NCI-H2227 (cell line): ENCODE measurements at regions not wholly inside any gene's neighbourhood (a gene's known extent, or its start where the extent isn't known, plus 50 kb on each side); places are given as distances from the start of the nearest gene placed in this dataset.

Experiments used
- DNase-seq: peaks from one replicate; lab custom pipeline; 2025; ENCODE audit not compliant: unreplicated experiment; lab: John Stamatoyannopoulos, UW

DNA sequence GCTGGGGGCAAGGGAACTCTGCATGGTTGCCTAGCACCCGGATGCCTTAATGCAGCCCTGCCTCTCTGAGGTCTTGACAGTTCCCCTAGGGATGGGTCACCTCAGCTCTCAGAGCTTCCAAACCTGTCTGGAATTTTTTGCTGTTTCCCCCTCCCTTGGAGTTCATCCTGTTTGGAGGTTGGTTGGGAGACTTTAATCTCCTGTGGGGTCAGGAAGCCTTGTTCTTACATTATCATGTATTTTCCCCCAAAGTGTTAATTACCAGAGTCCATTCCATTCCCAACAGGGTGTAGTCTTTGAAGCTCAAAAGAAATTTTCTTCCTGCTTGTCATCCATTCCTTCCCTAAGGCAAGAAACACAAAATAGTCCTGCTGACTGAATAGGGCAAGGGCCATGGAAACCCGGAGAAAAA is 150.3 kb upstream of the SPRY4 start:
- no peak for DNase-seq

DNA sequence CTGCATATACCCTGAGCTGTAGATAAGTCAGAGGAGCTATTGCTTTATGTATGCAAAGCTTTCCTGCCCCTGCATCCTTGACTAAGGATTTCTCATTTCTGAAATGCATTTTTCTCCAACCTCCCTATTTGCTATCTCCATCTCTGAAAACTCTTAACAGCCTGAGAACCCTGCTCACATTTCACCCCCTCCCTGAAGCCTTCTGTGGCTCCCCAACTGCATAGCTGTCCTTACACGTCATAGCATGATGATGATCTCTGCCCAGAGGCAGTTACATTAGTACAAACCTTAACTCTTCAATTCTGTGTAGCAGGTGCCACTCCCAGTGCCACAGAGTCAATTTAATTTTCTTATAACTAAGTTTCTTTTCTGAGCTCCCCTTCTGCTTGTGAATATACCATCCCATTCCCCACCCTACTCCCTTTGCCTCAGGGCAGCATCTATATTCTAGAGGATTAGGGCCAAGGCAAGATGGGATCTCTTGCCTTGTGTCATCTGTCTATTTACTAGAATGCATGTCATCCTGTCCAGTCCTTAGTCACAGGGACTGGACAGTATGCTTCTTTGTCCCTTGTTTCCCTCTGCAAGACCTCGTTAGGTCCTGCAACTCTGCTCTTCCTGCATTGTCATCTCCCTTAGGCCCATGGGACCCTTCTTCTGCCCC is 149.7 kb upstream of the SPRY4 start:
- no peak for DNase-seq

DNA sequence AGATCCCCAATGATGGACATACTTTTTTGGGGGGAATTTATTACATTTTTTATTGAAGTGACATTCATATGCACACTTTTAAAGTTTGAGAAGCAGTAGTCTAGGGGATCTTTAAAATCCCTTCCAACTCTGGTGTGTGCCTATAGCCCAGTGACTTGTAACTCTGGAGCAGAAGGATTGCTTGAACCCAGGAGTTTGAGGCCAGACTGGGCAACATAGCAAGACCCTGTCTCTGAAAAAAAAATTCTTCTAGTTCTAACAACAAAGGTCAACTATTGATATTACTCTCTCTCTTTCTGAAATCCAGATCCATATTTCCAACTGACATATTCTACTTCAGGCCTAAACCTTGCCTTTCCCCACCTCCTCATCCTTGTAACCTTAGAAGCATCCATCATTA is 148.2 kb upstream of the SPRY4 start:
- DNase-seq, result no peak

DNA sequence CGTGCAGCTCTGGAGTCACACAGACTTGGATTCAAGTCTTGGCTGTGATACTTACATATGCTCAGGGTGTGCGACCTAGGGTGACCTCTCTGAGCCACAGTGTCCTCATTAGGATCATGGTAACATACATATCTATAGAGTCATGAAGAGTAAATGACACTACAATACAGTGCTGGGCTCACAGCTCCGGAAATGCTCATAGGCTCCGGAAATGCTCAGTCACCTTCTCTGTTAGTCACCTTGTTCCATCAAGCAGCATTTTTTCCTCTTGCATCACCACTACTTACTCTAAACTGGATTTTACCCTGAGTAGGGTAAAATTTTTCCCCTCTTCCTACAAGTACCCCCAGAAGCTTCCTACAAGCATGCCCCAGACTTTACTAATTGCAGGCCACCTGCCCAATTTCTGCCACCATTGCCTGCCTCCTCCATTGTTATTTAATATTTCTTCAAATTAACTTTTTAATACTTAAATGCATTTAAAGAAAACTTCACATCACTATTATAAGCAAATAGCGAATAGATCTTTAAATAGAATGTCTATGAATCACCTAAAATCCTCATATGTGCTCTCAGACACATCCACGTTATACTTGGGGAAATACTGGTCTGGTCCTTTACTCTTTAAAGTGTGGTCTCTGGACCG is 147.6 kb upstream of the SPRY4 start:
- no peak for DNase-seq

DNA sequence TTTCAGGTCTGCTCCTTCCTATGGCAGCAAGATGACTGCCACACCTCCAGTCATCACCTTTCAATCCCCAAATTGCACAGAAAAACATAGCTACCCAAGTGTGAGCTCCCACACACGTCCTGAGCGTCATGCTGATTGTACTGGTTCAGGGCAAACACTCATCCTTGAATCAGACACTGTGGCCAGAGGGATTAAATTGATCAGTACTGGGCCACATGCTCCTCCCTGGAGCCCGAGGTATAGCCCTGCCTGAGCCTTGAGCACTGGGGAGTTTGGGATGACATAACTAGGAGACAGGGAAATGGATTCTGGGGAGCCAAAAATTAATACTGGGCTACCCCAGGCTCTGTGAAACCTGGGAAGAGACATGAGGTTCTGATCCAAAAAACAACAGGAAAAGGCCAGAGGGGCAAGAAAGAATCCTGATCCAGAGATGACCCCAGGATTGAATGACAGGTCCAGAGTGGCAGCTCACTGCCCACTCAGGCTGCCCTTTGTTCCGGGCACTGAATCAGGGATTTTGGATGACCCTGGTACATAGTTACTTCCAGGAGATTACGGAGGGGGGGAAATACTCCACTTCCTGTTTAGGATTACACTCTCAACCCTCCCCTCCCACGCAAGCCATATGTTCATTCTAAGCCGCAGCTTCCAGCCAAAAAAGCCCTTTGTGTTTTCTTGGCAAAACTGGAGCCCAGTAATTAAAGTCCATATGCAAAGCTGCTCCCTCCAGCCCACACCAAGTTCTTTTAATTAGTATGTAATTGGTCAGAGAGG is 141.6 kb upstream of the SPRY4 start:
- no peak for DNase-seq

DNA sequence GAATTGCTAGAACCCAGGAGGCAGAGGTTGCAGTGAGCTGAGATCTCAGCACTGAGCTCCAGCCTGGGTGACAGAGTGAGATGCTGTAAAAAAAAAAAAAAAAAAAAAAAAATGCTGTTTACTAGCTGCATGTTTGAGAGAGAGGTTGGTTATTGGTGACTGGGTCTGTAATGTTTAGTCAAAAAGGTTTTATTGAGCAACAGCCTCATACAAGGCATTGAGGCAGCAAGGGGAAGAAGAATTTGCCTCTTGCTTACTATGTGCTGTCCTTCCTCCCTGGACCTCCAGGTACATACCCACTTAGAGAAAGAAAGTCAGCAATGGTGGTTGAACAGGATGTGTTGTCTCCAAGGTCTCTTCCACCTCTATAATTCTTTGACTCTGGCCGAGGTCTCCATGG is 140.7 kb upstream of the SPRY4 start:
- DNase-seq, result no peak

DNA sequence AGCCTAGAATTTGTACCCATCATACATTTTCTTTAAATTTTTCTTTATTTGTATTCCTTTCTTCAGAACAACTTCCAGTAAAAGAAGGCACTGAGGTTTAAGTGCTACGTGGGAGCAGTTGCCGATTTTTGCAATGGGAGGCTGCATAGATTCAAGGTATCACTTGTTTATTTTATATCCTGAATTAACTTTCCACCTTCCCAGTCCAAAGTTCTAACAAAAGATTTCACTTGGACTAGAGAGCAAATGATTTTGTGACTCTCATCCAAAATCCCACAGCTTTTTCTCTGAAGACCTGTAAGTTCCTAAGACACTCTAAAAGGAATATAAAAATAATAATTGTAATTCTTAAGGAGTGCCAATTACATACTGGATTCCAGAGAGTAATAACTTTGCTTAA is 139.1 kb upstream of the SPRY4 start:
- DNase-seq, result no peak

DNA sequence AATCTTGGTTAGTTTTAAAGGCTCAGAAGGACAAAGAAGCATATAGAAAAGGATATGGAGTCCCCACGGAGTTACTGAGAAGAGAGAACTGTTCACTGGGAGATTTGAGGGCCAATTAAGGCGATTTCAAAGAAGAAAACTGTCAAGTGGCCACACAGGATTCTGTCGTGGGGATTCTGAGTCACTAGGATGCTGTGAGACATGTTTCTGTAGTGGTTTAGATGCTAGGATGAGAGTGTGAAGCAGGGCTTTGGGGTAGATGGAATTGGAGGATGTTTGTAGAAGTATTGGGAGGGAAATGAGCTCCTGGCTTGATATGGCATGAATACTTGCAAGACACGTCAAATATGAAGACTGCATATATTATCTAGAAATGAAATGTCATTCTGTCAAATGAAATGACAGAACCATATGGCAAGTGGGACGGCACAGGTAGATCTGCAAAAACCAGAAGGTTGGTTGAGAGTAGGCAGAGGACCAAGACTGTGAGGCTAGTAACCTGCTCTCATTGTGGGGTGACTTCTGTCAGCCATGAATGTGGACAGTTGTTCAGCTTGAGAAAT is 136.3 kb upstream of the SPRY4 start:
- DNase-seq, result no peak

DNA sequence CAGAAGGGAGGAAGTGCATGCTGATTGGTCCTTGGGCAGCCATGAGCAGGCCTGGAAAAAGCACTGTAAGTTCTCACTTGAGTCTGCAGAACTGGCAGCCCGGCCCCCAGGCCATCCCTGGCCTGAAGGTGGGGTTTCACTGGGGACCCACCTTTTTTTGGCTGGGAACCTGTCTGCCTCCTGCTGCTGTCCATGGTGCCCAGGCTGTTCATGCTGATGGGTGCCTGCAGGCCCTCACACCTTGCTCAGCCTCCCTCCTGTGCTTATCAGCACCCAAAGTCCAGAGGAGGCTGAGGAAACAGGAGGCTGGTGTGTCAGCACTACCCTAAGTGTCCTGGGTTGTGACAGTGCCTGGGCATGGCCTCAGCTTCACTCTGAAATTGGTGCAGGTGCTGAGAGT is 134.4 kb upstream of the SPRY4 start:
- no peak for DNase-seq

DNA sequence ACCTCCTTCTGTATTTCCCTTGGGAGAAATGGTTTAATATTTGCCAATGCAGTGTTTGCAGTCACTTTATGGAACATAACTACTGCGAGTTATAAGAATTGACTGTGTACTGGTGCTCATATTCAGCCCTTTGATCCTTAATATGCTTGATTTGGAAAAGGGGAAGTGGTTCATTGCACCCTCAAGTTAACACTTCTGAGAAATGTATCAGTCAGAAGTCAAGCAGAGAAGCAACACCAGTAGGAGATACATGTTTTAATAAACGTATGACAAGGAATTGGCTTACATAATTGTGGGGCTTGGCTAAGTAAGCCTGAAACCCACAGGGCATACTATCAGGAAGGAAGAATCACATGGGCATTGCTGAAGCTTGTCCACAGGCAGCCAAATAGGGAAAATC is 131.0 kb upstream of the SPRY4 start:
- no peak for DNase-seq

DNA sequence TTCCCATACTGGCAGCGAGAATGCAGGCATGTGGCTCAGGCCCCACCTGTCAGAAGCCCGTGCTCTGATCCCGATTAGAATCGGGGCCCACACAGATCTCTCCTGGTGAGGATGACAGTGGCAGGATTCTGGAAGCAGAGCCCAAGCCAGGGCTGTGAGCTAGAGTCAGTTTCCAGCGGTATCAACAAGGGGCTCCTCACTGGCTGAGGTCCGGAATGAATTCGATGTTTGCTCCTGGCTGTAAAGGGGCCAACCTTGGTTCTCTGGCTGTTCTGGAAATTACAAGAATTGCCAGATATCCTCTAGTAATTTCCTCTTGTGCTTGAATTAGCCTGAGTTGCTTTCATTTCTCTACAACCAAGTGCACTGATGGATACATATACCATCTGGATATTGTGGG is 129.1 kb upstream of the SPRY4 start:
- no peak for DNase-seq

DNA sequence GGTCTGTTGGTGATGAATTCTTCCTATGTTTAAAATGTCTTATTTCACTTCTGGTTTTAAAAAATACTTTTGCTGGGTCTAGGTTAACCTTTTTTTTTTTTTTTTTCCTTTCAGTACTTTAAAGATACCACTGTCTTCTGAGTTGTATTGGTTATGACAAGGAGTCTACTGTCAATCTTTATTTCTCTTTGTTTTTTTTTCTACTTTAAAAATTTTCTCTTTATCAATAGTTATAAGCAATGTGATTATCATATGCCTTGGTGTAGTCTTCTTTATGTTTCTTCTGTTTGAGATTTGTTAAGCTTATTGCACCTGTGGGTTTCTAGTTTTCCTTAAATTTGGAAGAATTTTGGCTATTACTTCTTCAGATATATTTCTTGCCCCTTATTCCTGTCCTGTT is 125.6 kb upstream of the SPRY4 start:
- DNase-seq, result no peak

DNA sequence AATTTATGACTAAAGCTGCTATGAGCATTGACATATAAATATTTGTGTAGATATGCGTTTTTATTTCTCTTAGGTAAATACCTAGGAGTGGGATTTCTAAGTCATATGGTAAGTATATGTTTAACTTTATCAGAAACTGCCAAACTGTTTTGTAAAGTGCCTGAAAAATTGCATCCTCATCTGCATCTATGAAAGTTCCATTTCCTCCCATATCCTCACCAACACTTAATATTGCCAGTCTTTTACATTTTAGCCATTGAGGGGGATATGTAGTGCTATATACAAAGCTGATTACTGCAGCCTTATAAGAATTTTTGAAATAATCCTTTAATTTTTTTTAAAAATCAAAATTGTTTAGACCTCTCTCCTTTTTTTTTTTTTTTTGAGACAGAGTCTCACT is 123.1 kb upstream of the SPRY4 start:
- no peak for DNase-seq

DNA sequence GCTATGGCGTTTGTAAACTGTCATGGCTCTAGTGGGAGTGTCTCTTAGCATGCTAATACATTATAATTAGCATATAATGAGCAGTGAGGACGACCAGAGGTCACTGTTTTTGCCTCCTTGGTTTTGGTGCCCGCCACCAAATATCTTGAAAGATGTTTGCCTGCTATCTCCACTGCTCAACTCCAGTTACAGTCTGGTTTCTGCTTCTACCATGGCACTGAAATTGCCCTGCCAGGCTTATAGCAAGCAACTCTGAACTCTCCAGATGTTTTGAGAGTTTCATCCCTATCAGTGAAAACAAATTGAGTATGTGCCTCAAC is 122.1 kb upstream of the SPRY4 start:
- no peak for DNase-seq

DNA sequence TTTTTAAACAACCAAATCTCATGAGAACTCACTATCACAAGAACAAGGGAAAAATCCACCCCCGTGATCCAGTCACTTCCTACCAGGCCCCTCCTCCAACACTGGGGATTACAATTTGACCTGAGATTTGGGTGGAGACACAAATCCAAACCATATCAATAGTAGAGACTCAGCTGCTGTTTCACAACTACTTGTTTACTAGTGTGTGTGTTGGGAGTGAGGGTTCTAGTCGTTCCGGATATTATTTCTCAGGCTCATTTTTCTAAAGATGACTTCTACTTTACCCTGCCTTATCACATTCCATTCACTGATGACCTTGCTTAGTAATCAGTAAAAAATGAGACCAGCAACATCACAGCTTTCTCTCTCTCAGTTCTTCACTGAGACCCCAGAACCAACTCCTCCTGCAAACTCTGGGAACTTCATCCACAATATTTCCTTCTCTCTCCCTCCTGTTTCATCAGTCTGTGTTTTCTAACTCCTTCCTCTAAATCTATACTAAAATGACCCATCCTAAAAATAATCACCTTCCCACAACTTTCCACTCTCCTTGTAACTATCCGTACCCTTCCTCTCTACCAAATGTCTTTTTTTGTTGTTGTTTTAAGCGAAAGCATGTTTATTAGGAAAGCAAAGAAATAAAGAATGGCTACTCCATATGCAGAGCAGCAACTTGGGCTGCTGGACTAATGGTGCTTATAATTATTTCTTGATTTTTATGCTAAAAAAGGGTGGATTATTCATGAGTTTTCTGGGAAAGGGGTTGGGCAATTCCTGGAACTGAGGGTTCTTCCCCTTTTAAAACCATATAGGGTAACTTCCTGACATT is 121.5 kb upstream of the SPRY4 start:
- no peak for DNase-seq

DNA sequence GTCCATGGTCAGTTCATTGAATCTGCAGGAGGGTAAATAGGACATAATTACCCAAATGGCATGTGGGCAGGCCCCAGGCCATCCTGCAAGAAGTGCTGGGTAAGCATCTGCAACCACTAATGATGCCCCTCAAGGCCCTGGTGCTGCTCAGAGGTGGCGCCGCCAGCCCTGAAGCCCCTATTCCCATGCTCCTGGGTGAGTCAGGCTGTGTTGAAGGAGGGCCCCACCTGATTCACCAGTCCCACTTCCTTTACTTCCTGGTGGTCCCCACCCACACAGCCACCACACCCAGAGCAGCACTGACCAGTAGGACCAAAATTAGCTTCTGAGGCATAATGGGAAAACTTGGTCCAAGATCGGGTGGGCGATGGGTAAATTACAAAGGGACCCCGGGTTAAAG is 120.4 kb upstream of the SPRY4 start:
- DNase-seq, result no peak

DNA sequence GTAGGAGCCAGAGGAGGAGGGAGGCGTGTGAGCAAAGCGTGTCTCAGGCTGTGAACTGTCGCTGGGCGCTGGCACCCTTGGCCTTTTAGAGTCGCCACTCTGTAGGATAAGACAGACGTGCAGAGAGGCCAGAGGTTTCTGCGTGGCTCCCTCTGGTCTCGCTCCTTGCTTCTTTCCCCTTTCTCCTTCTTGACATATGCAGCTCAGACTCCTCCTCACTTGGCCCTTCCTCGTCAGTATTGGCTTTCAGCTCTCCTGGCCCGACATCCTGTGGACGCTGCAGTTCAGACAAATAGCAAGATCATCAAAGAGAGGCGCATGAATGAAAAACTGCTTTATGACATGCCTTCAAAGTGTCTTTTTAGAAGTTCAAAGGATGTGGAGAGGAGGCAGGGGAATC is 116.8 kb upstream of the SPRY4 start:
- DNase-seq, result no peak

DNA sequence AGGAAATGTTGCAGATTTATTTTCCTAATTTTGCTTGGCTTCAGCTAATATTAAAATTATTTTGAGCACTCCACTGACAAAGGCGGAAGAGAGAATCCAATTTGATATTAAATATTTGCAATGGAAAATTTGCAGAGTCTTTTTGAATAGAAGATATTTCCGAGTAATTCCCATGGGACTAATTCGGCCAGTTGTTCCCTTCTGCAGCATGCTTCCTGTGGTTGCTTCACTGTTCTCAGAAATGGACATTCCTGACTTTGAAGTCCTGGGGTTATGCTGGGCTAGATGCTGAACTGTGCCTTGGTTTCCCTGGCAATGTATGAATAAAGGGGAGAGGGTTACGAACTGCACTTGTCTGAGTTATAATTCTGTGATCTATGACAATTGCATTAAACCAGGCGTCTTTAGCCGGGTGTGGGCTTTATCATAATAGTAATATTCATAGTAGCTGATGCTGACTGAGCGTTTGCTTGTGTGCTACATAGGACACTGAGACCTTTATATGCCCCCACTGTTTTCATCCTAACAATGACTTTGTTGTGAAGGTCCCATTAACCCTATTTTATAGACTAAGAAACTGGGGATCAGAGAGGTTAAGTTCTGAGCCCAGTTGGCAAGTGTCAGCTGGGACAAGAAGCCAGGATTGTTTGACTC is 114.5 kb upstream of the SPRY4 start:
- DNase-seq, result no peak

DNA sequence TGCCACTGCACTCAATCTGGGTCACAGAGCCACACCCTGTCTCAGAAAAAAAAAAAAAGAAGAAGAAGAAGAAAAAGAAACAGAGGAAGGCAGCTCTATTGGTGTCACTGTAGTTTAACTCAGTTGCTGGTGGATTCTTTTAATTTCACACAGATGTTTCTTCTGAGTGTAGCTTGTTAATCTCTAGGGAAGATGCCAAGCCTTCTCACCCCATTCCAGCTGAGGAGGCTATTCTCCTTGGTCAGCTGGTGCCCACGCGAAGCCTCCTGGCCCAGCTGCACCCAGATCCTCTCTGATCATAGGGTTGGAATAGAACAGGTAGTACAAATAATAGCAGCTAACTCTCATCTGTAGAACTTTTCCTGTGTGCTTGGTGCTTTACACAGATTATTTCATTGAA is 113.8 kb upstream of the SPRY4 start:
- DNase-seq, result no peak

DNA sequence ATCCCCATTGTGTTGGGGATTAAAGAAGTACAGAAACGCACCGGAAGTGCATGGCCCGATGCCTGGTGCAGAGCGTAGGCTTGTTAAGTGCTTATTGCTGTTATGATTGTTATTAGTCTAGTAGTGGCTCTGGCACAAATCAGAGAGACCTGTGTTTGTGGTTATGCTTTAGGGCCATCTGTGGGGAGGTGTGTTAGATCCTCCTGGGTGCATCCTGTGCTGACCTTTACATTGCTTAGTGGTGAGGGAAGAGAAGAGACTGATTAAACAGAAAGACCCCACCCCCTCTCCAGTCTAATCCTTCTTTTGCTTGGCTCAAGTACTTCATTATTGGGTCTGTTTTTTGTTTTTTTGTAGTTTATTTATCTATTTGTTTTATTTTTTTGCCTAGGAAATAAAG is 112.7 kb upstream of the SPRY4 start:
- no peak for DNase-seq
